ENCODE measurements at regions not wholly inside any gene's neighbourhood (a gene's known extent, or its start where the extent isn't known, plus 50 kb on each side); places are given as distances from the start of the nearest gene placed in this dataset.

DNA sequence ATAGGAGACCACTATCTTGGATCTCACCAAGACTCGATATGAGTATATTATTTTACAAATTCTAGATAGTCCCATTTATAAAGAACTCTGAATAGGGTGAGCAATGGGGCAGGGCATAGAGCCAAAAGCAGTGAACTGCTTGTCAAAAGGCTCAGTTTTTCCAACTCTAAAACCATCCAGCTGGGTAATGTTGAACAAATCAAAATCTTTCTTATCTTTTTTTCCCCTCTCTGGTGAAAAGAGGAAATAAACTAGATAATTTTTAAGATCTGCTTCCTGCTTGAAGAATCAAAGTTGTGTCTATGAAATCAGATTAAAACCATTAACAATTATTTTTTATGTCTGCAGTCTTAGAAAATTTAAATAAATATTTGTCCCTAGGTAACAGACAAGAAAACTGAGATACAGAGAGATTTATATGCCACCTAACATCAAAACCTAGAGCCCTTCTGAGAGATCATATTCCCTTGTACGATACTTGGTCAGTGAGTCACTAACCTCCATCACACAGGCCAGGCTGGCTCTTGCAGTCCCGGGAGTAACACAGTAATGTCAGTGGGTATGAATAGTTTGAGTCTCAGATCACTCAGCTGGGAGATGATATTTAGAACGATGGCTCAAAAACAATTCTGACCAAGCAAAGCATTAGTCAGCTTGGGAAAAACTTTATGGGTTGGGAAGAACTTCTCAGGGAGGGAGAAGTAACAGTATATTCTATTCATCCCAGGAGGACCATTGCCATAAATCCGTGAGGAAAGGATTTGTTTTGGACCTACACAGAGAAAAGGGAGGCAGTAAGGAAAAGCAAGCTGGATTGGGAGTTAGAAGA is 178.8 kb downstream of the REEP3 start (continued):
- no peak for TF ChIP-seq SCRT1 (tag by site-specific recombination; IDR thresholded peaks at IDR 0.05; ENCODE audit: borderline replicate concordance)
- TF ChIP-seq ZNF654 (tag by site-specific recombination; IDR thresholded peaks at IDR 0.05; ENCODE audit: low read depth) = peak; percentile 12
- TF ChIP-seq ZNF645 (tag by site-specific recombination; IDR thresholded peaks at IDR 0.05) = no peak
- TF ChIP-seq, protein P1, sequence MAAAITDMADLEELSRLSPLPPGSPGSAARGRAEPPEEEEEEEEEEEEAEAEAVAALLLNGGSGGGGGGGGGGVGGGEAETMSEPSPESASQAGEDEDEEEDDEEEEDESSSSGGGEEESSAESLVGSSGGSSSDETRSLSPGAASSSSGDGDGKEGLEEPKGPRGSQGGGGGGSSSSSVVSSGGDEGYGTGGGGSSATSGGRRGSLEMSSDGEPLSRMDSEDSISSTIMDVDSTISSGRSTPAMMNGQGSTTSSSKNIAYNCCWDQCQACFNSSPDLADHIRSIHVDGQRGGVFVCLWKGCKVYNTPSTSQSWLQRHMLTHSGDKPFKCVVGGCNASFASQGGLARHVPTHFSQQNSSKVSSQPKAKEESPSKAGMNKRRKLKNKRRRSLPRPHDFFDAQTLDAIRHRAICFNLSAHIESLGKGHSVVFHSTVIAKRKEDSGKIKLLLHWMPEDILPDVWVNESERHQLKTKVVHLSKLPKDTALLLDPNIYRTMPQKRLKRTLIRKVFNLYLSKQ (tag by site-specific recombination; IDR thresholded peaks at IDR 0.05; ENCODE audit: borderline replicate concordance) = no peak
- no peak for TF ChIP-seq ZNF571 (tag by site-specific recombination; IDR thresholded peaks at IDR 0.05)
- TF ChIP-seq ZSCAN16 (tag by site-specific recombination; IDR thresholded peaks at IDR 0.05) = no peak
- TF ChIP-seq, protein P2, sequence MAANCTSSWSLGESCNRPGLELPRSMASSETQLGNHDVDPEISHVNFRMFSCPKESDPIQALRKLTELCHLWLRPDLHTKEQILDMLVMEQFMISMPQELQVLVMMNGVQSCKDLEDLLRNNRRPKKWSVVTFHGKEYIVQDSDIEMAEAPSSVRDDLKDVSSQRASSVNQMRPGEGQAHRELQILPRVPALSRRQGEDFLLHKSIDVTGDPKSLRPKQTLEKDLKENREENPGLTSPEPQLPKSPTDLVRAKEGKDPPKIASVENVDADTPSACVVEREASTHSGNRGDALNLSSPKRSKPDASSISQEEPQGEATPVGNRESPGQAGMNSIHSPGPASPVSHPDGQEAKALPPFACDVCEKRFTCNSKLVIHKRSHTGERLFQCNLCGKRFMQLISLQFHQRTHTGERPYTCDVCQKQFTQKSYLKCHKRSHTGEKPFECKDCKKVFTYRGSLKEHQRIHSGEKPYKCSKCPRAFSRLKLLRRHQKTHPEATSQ (tag by site-specific recombination; IDR thresholded peaks at IDR 0.05) = no peak
- no peak for TF ChIP-seq ZNF747 (tag by site-specific recombination; IDR thresholded peaks at IDR 0.05)
- no peak for TF ChIP-seq ZNF791 (tag by site-specific recombination; IDR thresholded peaks at IDR 0.05)
- no peak for TF ChIP-seq MYNN (tag by site-specific recombination; IDR thresholded peaks at IDR 0.05; ENCODE audit: borderline replicate concordance)
- TF ChIP-seq ZNF239 (tag by site-specific recombination; IDR thresholded peaks at IDR 0.05) = no peak
- TF ChIP-seq ZBTB10 (tag by site-specific recombination; IDR thresholded peaks at IDR 0.05) = no peak
- no peak for TF ChIP-seq ZNF175 (tag by site-specific recombination; IDR thresholded peaks at IDR 0.05)
- TF ChIP-seq ZNF596 (tag by site-specific recombination; IDR thresholded peaks at IDR 0.05) = no peak
- no peak for TF ChIP-seq ZNF529 (tag by site-specific recombination; IDR thresholded peaks at IDR 0.05; ENCODE audit: insufficient replicate concordance)
- TF ChIP-seq SP2 (tag by site-specific recombination; IDR thresholded peaks at IDR 0.05) = no peak
- no peak for TF ChIP-seq ZNF514 (tag by site-specific recombination; IDR thresholded peaks at IDR 0.05)
- no peak for TF ChIP-seq ZNF426 (tag by site-specific recombination; IDR thresholded peaks at IDR 0.05)
- TF ChIP-seq HIC1 (tag by site-specific recombination; IDR thresholded peaks at IDR 0.05) = no peak
- TF ChIP-seq YY1 (tag by site-specific recombination; IDR thresholded peaks at IDR 0.05) = no peak
- no peak; the same call in 1 of the 2 replicates for TF ChIP-seq PATZ1 (tag by site-specific recombination; IDR thresholded peaks at IDR 0.05)
- no peak for TF ChIP-seq ZNF701 (tag by site-specific recombination; IDR thresholded peaks at IDR 0.05)
